Activated CD4-positive, alpha-beta T cell treated with anti-CD3 and anti-CD28 coated beads for 36 hours (primary cell): ENCODE measurements at regions not wholly inside any gene's neighbourhood (a gene's known extent, or its start where the extent isn't known, plus 50 kb on each side); places are given as distances from the start of the nearest gene placed in this dataset.

Source experiments
- ATAC-seq: fragments of 200-7000 bp; cut with Tn5 transposase; one replicate; pipeline ENCODE4 v1.10.0; 2021; ENCODE audit warnings: mild to moderate bottlenecking, moderate library complexity
- CTCF ChIA-PET: fragments of 350-600 bp; sonication (Branson Sonifier 250); formaldehyde crosslinking; loops from one replicate; lab custom pipeline; 2021; ENCODE audit warnings: antibody characterized with exemption; lab: Charles Lee
- POLR2A ChIA-PET: fragments of 350-600 bp; sonication (Branson Sonifier 250); formaldehyde crosslinking; loops from one replicate; lab custom pipeline; 2021; ENCODE audit warnings: antibody characterized with exemption, inconsistent platforms; lab: Charles Lee
- DNase-seq: peaks from one replicate; pipeline ENCODE4 v3.0.0-alpha.2; 2020
- H3K27ac Mint-ChIP-seq: one replicate; pipeline ENCODE4 v1.8.0; 2021; ENCODE audit warnings: mixed read lengths
- H3K27me3 Mint-ChIP-seq: one replicate; pipeline ENCODE4 v1.8.0; 2021; ENCODE audit warnings: mixed read lengths
- H3K36me3 Mint-ChIP-seq: one replicate; pipeline ENCODE4 v1.8.0; 2021; ENCODE audit warnings: low read depth, mixed read lengths
- H3K4me1 Mint-ChIP-seq: one replicate; pipeline ENCODE4 v1.8.0; 2021; ENCODE audit warnings: mixed read lengths
- H3K4me3 Mint-ChIP-seq: one replicate; pipeline ENCODE4 v1.8.0; 2021; ENCODE audit warnings: mild to moderate bottlenecking, moderate library complexity, mixed read lengths
- H3K9me3 Mint-ChIP-seq: one replicate; pipeline ENCODE4 v1.8.0; 2021; ENCODE audit warnings: low read depth, mixed read lengths
- intact Hi-C, 2 experiments: fragments of 100-400 bp; cut with DNase I in 1 of 2; cut with micrococcal nuclease in 1 of 2; formaldehyde crosslinking; loops; one replicate each; pipeline versions ENCODE4 v1.14.2 to v1.15.1; 2022 to 2024; cut with DNase I, micrococcal nuclease

DNA sequence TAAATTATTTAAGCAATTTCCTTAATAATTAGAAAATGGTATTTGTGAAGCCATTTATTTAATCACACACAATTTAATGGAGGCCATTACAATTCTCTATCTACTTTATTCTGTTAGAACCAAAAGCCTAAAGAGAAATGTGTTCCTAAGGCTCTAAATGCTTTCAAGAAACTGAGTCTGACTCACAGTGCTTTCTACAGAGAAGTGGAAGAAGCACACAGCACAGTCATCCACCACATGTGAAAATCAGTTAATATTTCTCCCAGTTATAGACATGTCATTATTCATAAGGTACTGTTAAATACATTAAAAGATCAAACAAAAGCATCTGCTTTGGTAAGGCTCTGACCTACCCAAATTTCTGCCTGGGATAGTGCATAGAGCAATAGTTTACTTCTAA, 214.4 kb downstream of the ALDH8A1 start:
- intact Hi-C loops, result no loop called here
- no peaks in the 10 kb centered on the region for H3K36me3 Mint-ChIP-seq
- no peak overlapping the region for H3K27ac Mint-ChIP-seq
- H3K27me3 Mint-ChIP-seq, result peaks cover 3% of the 10 kb centered on the region
- CTCF ChIA-PET, result no interaction called here
- no peaks in the 10 kb centered on the region for H3K9me3 Mint-ChIP-seq
- no peak for DNase-seq
- no peak overlapping the region for H3K4me3 Mint-ChIP-seq
- H3K4me1 Mint-ChIP-seq, result no peaks in the 10 kb centered on the region
- ATAC-seq, result no peak
- POLR2A ChIA-PET, result no interaction called here

DNA sequence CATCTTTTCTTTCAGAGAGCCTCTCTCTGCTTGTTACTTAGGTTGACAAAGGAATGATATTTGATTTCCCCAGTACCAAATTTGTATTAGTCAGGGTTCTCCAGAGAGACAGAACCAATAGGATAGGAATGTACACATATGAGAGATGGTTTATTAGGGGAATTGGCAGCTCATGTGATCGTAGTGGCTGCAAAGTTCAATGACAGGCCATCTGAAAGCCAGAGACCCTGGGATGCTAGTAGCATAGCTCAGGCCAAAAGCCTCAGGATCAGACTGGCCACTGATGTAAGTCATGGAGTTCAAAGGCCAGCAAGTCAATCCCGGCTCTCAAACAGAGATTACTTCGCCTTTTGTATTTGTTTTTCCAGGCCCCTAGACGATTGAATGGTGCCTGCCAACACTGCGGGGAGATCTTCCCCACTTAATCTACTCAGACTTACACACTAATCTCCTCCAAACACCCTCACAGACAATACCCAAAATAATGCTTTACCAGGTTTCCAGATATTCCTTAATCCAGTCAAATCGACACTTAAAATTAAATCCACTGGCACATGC, 215.5 kb downstream of the ALDH8A1 start:
- DNase-seq, result no peak
- H3K9me3 Mint-ChIP-seq, result no peaks in the 10 kb centered on the region
- POLR2A ChIA-PET, result no interaction called here
- H3K27ac Mint-ChIP-seq, result no peak overlapping the region
- CTCF ChIA-PET, result interaction anchor here (0.6 kb wide), 1 partner anchor 438 kb away, joined by 3 read pairs; no protein-coding TSS in a partner anchor
- no peaks in the 10 kb centered on the region for H3K36me3 Mint-ChIP-seq
- peaks cover 2% of the 10 kb centered on the region for H3K27me3 Mint-ChIP-seq
- ATAC-seq, result no peak
- intact Hi-C loops, result no loop called here
- no peak overlapping the region for H3K4me3 Mint-ChIP-seq
- H3K4me1 Mint-ChIP-seq, result no peaks in the 10 kb centered on the region

DNA sequence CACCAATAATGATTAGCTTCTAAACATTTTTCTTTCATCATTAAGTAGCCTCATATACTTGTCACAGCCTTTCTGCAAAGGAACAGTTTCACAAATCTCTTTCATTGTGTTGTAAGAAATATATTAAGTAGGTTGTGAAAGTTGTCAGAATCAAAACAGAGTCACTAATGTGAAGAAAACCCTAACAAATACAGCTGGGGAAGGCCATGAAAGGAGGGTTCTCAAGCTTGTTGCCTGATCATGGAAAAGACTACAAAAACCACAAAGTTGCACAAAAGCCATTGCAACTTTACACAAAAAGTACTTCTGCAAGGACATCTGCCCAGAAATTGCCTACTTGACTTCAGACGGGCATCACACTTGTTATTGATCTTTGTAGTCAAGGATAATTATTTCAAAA, 216.1 kb downstream of the ALDH8A1 start:
- intact Hi-C loops, result no loop called here
- Mint-ChIP-seq H3K4me1 (no peaks in the 10 kb centered on the region), H3K27ac (no peak overlapping the region), H3K4me3 (no peak overlapping the region), H3K27me3 (peaks cover 2% of the 10 kb centered on the region), H3K9me3 (no peaks in the 10 kb centered on the region), H3K36me3 (no peaks in the 10 kb centered on the region)
- no peak for DNase-seq
- ATAC-seq, result no peak
- POLR2A ChIA-PET, result no interaction called here
- CTCF ChIA-PET, result no interaction called here

DNA sequence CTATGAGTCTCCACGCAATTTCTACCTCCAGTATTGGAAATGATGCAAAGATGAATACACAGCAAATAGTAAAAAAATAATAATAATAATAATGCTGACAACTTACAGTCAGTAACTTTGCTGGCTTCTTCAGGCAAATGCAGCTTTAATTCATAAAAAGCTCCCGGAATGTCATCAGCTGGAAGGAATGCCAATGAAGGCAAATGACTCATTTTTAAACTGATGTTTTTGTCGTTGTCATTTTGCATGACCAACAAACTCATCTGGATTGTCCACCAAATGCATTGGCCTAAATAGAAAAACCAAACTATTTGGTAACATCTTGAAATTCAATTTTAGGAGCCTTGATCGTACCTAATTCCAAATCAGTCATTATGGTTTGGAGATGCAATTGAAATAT, 217.1 kb downstream of the ALDH8A1 start:
- ChIA-PET POLR2A (no interaction called here), CTCF (no interaction called here)
- intact Hi-C loops, result no loop called here
- H3K27ac Mint-ChIP-seq, result no peak overlapping the region
- ATAC-seq, result no peak
- no peak overlapping the region for H3K4me3 Mint-ChIP-seq
- no peak for DNase-seq
- no peaks in the 10 kb centered on the region for H3K9me3 Mint-ChIP-seq
- no peaks in the 10 kb centered on the region for H3K36me3 Mint-ChIP-seq
- H3K27me3 Mint-ChIP-seq, result peaks cover 4% of the 10 kb centered on the region
- H3K4me1 Mint-ChIP-seq, result no peaks in the 10 kb centered on the region

DNA sequence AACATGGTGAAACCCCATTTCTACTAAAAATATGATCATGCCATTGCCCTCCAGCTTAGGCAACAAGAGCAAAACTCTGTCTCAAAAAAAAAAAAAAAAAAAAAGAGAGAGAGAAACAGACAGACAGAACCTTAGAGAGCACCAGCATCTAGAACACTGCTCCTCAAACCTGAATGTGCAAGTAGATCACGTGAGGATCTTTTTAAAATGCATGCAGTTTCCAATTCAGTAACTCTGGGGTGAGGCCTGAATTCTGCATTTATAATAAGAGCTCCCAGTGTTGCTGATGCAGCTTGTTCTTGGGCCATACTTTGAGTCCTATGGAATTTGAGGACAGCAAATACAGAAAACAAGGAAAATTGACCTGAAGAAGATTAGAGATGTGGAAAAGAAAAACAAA, 218.3 kb downstream of the ALDH8A1 start:
- ChIA-PET CTCF (interaction anchor here (0.6 kb wide), 1 partner anchor 226 kb away, joined by 3 read pairs; no protein-coding TSS in a partner anchor), POLR2A (no interaction called here)
- ATAC-seq (no peak), DNase-seq (no peak)
- Mint-ChIP-seq H3K27me3 (peaks cover 7% of the 10 kb centered on the region), H3K36me3 (no peaks in the 10 kb centered on the region), H3K4me1 (no peaks in the 10 kb centered on the region), H3K27ac (no peak overlapping the region), H3K9me3 (no peaks in the 10 kb centered on the region), H3K4me3 (no peak overlapping the region)
- intact Hi-C loops, result no loop called here

DNA sequence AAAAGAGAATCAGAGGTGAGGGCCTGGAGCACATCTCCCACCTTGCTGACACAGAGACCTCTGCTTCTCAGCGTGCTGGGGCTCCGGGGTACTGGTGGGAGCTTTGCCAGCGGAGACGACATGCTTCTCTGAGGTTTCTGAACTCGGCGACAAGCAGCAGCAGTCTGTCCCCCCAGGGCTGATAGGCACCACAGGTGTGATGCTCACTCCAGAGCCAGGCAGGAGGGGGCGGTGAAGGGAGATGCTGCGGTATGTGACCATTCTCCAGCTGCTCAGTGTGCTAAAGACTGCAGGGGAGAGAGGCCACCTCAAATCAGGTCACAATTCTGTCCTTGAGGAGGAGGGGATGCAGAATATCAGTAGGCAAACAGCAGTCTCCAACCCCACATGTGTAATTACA, 219.9 kb downstream of the ALDH8A1 start:
- Mint-ChIP-seq H3K36me3 (no peaks in the 10 kb centered on the region), H3K27me3 (peaks cover 9% of the 10 kb centered on the region), H3K27ac (no peak overlapping the region), H3K9me3 (no peaks in the 10 kb centered on the region), H3K4me1 (no peaks in the 10 kb centered on the region), H3K4me3 (no peak overlapping the region)
- DNase-seq (no peak), ATAC-seq (no peak)
- POLR2A ChIA-PET, result no interaction called here
- CTCF ChIA-PET, result interaction anchor here (0.6 to 1.2 kb wide), 2 partner anchors 10 to 32 kb away, joined by 3 to 6 read pairs; no protein-coding TSS in a partner anchor
- intact Hi-C loops, result no loop called here

DNA sequence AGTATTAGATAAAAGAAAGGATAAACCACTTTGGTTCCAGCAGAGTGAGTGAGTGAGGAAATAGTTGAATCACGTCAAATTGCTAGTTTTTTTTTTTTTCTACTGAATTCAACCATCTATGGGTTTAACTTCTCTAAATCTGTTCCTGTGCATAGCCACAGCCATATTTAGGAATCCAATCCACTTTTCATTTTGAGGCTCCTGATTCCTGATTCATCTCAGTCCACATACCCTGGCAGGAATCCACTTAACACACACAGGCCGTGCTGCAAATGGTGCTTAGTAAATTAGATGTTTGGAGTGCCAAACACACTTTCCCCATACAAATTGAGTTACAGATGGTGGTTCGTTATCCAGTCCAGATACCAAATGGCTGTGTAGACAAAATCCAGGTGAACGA, 220.3 kb downstream of the ALDH8A1 start:
- peaks cover 9% of the 10 kb centered on the region for H3K27me3 Mint-ChIP-seq
- intact Hi-C loops, result no loop called here
- DNase-seq (no peak), ATAC-seq (no peak)
- no peaks in the 10 kb centered on the region for H3K36me3 Mint-ChIP-seq
- no peaks in the 10 kb centered on the region for H3K4me1 Mint-ChIP-seq
- CTCF ChIA-PET, result interaction anchor here (0.6 kb wide), 1 partner anchor 31 kb away, joined by 6 read pairs; no protein-coding TSS in a partner anchor
- H3K4me3 Mint-ChIP-seq, result no peak overlapping the region
- H3K27ac Mint-ChIP-seq, result no peak overlapping the region
- no peaks in the 10 kb centered on the region for H3K9me3 Mint-ChIP-seq
- POLR2A ChIA-PET, result no interaction called here

DNA sequence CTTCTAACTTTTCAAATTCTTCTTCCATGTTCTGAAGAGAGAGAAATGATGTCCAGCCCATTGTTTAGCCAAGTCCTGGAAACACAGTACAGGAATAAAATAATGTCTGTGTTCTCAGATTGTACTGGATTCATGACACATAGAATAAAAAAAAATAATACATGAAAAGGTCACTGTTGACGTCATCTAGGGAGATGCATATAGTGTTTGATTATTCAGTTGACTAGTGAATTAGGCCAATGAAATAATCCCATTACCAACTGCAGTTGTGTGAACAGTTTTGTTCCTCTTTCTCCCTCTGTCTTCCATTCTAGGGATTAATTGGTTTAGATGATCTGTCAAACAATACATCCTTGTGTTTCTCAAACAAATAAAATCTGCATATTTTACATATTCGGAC, 222.8 kb downstream of the ALDH8A1 start:
- H3K36me3 Mint-ChIP-seq, result no peaks in the 10 kb centered on the region
- no peak for DNase-seq
- POLR2A ChIA-PET, result no interaction called here
- no peak overlapping the region for H3K27ac Mint-ChIP-seq
- CTCF ChIA-PET, result interaction anchor here (0.6 kb wide), 1 partner anchor 555 kb away, joined by 3 read pairs; no protein-coding TSS in a partner anchor
- no peaks in the 10 kb centered on the region for H3K4me1 Mint-ChIP-seq
- intact Hi-C loops, result no loop called here
- H3K9me3 Mint-ChIP-seq, result no peaks in the 10 kb centered on the region
- ATAC-seq, result no peak
- peaks cover 9% of the 10 kb centered on the region for H3K27me3 Mint-ChIP-seq
- no peak overlapping the region for H3K4me3 Mint-ChIP-seq

DNA sequence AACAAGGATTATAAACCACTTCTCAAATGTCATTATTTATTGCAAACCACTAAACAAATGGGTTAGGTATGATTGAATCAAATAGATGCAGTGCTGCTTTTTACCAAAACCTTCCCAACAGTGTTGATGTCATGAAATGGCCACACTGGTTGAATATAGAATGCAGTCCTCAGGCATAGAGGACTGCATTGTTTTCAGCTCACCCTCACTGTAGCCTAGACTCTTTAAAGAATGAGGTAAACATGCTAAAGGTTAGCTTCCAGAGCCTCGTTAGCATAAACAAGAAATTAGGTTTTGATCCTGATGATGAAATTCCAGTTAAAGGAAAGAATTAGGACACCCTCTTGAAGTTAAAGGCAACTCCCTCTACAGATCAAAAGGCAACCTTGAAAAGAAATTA, 224.3 kb downstream of the ALDH8A1 start:
- Mint-ChIP-seq H3K36me3 (no peaks in the 10 kb centered on the region), H3K9me3 (no peaks in the 10 kb centered on the region), H3K27ac (no peak overlapping the region), H3K4me3 (no peak overlapping the region), H3K27me3 (peaks cover 9% of the 10 kb centered on the region), H3K4me1 (no peaks in the 10 kb centered on the region)
- ChIA-PET CTCF (no interaction called here), POLR2A (no interaction called here)
- DNase-seq, result no peak
- ATAC-seq, result no peak
- intact Hi-C loops, result no loop called here

DNA sequence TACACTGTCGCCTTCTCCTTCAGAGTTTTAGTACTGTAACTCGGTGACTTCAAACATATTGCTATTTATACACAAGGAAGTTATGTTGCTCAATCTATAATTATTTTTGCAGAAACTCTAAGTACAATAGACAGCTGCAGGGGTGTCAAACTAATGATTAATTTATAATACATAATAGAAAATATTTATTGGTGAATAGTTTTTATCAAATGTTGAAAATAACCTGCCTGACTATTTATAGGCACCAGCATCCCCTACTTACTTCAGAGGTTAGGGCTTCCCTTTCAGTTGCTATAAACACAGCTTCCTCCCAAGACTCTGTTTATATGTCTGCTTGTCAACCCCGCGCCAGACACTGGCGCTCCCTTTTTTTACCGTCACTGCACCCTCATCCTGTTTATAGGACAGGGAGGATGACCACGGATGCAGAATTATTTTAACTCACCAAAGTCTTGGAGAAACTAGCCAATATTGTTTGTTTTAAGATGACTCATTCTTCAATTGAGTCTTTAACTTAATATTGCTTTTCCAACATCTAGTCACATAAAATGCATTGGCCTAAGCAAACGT, 225.0 kb downstream of the ALDH8A1 start:
- H3K27ac Mint-ChIP-seq, result no peak overlapping the region
- no peak for DNase-seq
- ChIA-PET POLR2A (interaction anchor here (0.6 kb wide), 1 partner anchor 456 kb away, joined by 4 read pairs; no protein-coding TSS in a partner anchor), CTCF (no interaction called here)
- H3K9me3 Mint-ChIP-seq, result no peaks in the 10 kb centered on the region
- H3K4me3 Mint-ChIP-seq, result no peak overlapping the region
- no peak for ATAC-seq
- H3K36me3 Mint-ChIP-seq, result no peaks in the 10 kb centered on the region
- H3K4me1 Mint-ChIP-seq, result no peaks in the 10 kb centered on the region
- H3K27me3 Mint-ChIP-seq, result peaks cover 9% of the 10 kb centered on the region
- intact Hi-C loops, result no loop called here

DNA sequence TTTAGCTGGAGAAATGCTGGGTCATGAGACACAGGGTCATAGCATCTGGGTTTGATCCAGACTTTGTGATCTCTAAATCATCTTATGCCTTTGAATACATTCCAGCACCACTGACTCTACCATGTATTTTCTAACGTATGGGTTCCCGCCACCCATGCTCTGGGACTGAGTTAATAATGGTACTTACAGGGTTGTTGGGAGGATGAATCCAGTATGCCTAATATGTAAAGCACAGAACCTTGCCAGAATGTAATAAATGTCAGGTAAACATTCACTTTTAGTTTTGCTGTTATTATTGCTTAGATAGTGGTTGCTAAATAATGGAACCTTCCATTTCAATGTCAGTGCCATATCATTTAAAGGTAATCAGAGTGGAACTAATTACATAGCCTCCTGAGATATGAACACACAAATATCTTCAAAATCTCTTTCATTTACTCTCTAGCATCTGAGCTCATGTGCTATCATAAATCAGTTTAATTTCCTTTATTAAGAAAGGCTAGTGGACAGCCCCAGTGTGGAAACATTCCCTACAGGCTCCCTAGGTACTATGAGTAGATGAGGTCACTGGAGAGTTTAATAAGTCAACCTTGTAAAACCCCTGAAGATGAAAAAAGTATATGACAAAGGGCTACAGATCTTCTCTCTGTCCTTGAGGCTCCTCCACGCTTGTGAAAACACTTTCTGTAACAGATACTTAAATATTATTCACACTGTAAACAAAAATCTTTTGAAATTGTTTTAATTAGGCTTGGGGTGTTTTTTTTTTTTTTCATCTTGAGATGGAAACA, 226.6 kb downstream of the ALDH8A1 start:
- H3K9me3 Mint-ChIP-seq, result no peaks in the 10 kb centered on the region
- CTCF ChIA-PET, result no interaction called here
- H3K27me3 Mint-ChIP-seq, result peaks cover 9% of the 10 kb centered on the region
- DNase-seq, result no peak
- no peak overlapping the region for H3K27ac Mint-ChIP-seq
- POLR2A ChIA-PET, result no interaction called here
- H3K4me1 Mint-ChIP-seq, result no peaks in the 10 kb centered on the region
- H3K36me3 Mint-ChIP-seq, result no peaks in the 10 kb centered on the region
- H3K4me3 Mint-ChIP-seq, result no peak overlapping the region
- intact Hi-C loops, result no loop called here
- no peak for ATAC-seq
